ENCODE measurements at regions not wholly inside any gene's neighbourhood (a gene's known extent, or its start where the extent isn't known, plus 50 kb on each side); places are given as distances from the start of the nearest gene placed in this dataset.

DNA sequence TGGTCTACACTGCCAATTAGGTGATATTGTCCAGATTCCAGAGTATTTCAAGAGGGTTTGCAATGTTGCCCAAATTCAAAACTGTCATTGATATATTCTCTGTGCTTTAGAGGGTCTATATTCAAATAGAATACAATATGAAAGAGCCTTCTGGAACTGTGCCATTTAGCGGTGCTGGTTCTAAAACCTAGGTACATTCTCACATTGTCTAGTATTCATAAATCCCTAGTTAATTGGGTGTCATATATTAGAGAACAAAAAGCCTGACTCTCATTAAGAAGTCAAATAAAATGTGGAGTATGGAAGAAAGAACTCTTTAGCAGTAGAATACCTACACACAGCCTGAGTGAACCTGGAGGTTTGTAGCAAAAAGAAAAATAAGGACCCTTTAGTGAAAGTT lies 447.9 kb downstream of the CNTN6 start:
- FAIRE-seq (no peak), DNase-seq (ENCODE audit: low spot score in 2 of 2) (no peak)

DNA sequence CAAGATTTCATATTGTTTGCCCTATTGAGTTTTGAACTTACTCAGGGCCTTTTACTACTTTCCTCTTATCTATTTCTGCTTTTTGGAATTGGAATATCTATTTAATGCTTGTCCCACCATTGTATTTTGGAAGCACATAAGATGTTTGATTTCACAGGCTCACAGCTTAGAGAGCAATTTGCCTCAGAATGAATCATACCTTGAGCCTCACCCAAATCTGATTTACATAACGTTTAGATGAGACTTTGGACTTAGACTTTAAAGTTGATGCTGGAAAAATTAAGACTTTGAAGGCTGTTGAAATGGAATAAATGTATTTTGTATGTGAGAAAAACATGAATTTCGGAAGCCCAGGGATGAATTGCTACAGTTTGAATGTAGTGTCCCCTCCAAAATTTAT lies 458.9 kb downstream of the CNTN6 start:
- DNase-seq (ENCODE audit: low spot score in 2 of 2) (no peak), FAIRE-seq (no peak)

GRCh38 chr3:1552831-1553230 lies 460.0 kb downstream of the CNTN6 start:
- DNase-seq (ENCODE audit: low spot score in 2 of 2) (no peak), FAIRE-seq (no peak)

DNA sequence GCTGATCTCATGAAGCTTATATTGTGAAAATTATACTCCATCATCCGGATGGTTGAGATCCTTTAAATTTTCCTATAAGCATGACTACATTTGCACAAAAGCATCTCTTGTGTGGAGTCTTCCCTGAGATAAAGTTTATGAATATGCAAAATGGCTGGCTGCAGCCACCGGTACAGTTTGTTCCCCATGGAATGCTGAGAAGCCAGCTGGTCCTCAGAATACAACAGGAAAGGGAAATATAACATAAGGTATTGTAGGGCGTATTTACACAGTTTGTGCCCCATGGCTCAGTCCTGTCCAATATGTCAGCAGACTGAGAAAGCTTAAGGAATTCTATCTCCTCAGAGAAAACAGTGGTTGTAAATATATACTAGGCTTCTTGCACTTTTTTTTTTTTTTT lies 468.6 kb downstream of the CNTN6 start:
- no peak for DNase-seq (ENCODE audit: low spot score in 2 of 2)
- FAIRE-seq = no peak

DNA sequence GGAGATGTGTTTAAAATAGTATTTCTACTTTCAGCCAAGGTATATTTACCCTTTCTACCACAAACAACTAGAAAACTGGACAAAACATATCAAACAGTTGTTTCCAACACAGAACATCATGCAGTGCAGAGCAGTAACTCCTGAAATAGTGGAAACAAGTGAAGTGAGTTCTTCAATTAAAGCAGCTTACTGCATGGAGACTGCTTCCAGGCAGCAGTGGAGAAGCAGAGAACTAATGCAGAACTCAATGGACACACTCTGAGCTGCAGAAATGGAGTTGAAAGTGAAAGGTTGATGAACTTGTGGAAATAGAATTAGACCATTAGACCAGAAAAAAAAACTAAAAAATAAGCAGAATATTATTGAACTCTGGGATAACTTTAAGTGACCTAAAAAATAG lies 478.9 kb downstream of the CNTN6 start:
- no peak for FAIRE-seq
- DNase-seq (ENCODE audit: low spot score in 2 of 2) = no peak

DNA sequence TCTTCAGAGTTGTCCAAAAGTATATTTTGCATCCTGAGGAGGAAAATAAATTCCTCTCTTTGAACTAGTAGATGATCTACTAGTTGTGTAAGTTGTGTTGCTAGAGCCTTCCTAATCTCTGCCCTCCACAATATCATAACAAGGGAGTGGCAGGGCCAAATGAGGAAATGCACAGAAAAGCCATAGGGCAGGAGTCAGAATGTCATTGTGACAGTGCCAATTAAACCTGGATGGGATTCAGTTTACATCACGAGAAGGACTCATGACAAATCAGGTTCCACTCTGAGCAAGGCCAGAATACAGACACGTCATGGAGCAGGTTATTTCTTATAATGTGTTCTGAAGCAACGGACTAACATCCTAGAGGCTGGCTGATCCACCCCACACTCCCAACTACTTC lies 483.2 kb downstream of the CNTN6 start:
- FAIRE-seq (no peak), DNase-seq (ENCODE audit: low spot score in 2 of 2) (no peak)

DNA sequence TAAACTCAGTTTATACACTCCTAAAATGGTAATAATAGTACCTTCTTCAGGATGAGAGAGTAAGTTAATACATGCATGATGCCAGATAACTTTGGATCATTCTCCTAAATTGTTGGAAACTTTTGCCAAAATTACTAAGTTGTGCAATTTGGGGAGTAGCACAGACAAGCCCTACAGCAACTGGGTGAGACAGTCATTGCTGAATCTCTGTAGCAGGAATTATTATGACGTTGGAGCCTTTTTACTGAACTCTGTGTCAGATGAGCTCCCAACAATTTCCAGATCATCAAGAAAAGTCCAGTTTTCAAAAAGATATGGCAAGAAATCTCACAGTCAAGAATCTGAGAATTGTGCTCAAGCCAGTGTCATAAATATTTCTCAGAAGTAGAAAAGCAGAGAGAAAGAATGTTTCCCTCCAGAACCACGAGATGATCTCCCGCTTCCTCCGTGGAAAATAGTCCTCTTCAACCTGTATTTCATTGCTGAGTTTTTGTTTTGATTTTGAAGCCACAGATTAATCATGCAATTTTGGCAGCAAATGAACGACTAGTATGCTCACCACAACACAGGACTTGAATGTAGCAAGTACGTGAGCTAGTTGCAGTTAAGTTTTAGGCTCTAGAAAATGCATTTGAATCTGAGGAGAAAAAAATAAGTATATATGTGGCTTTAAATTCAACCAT lies 485.4 kb downstream of the CNTN6 start:
- DNase-seq (ENCODE audit: low spot score in 2 of 2) (no peak), FAIRE-seq (no peak)

- DNase-seq (ENCODE audit: low spot score in 2 of 2) = no peak
- no peak for FAIRE-seq
Observed at GRCh38 chr3:1583044-1583443, 490.2 kb downstream of the CNTN6 start.

DNA sequence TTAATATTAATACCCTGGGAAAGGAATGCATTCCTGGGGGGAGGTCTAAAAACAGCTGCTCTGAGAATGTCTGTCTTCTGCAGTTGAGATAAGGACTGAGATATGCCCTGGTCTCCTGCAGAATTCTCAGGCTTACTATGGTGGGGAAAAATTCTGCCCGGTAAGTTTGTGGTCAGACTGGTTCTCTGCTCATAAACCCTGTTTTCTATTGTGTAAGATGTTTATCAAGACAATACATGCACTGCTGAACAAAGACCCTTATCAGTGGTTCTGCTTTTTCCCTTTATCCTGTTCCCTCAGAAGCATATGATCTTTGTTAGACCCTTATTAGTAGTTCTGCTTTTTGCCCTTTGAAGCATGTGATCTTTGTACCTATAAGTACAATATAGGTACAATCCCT lies 494.6 kb downstream of the CNTN6 start:
- no peak for FAIRE-seq

DNA sequence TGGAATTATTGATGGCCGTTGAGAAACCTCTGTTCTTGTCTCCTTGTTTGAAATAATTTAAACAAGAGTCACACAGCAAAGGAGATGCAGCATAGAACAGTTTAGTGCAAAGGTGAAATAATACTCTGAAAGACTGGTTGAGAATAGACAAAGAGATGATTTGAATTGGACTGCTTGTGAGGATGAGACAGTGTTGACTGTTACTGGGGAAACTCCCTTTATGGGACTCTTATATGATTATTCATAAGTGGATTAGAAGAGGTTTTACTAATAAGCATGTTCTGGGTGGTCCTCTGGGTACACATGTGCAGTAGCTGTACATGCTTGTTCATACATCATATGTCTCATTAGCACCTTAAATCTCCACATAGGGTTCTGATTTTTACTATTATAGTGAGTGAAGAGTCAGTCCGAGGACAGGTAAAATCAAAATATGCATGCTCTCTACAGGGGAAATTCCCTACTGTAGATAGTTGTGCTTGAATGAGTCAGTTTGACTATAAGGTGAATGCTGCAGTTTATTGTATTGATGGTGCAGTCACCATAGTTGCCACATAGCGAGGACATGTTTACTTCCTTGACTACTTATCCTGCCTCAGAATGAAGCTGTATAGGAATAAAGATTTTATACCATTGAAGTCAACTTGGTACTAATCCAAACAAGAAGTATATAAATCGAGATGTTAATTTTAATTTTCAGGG lies 498.7 kb downstream of the CNTN6 start:
- DNase-seq (ENCODE audit: low spot score in 2 of 2) = no peak
- no peak for FAIRE-seq

More for the DNA sequence above, 494.6 kb downstream of the CNTN6 start:
- DNase-seq (ENCODE audit: low spot score in 2 of 2) = no peak

DNA sequence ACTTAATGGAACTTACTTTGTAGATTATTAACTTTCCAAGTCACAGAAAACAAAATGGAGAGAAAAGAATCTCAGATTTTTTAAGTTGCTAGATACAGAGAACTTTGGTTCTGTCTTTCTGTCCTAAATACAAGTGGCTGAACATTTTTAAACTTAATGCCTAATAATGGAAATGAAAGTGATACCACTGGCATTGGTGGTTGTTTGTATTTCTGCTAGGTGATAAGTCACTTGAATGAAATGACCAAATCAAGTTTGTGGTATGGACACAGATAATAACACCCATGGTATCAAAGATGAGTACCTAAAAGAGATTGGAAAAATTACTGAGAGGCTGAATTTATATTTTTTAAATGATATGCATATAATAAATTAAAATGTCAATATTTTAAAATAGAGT lies 502.1 kb downstream of the CNTN6 start:
- FAIRE-seq = no peak
- no peak for DNase-seq (ENCODE audit: low spot score in 2 of 2)

- no peak for FAIRE-seq
- no peak for DNase-seq (ENCODE audit: low spot score in 2 of 2)
Observed at GRCh38 chr3:1600206-1600605, 498.5 kb upstream of the CNTN4 start.

DNA sequence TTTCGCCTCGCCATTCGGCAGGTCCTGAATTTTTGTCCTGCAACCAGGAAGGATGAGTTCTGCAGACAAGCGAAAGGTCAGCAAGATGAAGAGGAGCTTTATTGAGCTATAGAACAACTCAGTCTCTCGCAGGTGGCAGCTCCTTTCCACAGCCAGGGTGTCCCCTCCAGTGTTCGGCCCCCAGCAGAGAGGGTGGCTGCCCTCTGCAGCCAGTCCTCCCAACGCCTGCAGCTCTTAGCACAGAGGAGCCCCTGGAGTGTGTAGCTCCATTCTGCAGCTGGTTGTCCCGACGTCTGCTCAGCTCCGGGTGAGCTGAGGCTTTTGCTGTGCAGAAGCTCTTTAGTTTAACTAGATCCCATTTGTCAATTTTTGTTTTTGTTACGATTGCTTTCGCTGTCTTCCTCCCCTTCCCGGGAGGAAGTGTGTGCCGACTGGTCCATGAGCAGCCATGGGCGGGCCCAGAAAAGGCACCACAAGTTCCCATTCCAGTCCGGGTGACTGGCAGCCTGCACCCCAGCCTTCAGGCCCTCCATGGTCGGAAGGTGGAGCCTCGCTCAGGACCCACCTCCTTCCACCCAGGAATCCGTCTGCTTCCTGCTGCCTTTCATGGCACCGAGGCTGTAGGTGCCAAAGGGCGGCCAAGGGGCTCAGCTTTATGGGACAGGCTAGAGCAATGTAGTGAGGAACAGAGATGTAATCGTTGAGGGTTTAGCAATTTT lies 497.8 kb upstream of the CNTN4 start:
- DNase-seq (ENCODE audit: low spot score in 2 of 2) (no peak), FAIRE-seq (no peak)

DNA sequence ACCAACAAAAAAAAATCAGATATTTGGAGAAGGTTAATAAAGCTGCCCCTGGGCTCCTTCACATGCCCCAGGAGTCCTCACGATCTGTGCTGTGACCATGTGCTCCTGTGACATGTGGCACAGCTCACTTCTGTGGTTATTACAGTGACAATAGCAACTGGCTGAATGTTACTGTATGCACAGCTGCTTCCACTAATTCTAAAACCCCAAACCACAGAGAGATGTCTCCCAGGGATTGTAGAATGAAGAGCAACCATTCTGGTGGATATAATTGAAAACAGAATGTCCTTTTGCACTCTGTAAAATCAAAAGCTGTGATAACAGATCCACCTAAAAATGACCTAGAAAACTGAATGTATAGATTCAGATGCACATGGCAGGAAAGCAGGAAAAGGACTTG lies 489.2 kb upstream of the CNTN4 start:
- no peak for DNase-seq (ENCODE audit: low spot score in 2 of 2)
- no peak for FAIRE-seq

DNA sequence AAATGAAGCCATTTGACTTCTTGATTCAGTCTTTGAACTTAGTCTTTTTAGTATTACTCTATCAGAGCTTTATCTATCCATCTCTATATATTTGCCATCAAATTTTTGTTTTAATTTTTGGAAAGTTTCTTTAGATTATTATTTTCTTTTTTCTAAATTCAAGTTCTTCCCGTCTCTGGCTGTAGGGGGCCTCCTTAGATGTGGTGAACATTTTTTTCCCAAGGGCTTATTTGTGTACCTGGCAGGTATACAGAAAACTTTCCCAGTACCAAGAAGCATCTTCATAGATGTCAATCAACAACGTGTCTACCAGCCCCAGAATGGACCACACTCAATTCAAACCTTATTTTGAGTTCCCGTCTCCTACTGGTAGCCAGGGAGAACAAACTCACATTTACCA lies 486.8 kb upstream of the CNTN4 start:
- FAIRE-seq (no peak), DNase-seq (ENCODE audit: low spot score in 2 of 2) (no peak)

DNA sequence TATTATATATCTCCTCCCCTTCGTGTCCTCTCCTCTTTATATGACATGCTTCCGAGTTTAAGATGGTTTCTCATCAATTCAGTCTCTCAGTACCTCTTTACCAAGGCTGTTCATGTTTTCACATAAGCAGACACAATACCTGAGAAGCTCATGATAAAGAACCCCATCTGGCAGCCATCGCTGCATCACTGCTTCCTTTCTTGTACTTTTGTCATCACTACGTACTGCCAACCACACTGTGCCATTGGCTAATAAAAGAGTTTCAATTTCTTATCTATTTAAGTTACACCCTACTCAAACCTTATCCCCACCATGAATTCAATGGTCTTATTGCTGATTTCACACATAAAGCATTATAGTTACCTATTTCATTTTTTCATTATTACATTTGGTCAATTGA lies 484.7 kb upstream of the CNTN4 start:
- no peak for FAIRE-seq

DNA sequence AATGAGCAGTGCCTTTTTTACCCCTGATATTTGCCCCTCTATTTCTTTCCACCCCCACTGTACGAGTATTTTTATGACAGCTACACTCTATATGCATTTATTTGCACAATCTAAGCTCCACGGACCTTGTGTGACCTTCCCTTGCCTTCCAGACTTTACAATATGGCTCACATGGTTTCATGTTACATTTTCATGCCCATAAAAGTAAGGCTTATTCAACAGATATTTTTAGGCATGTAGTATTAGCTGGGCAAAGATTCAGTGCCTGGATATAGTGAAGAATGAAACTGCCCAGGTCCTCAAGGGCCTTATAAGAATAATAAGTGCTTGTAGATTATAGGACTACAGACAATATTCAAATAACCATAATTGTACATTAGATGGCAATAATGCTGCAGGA lies 481.9 kb upstream of the CNTN4 start:
- FAIRE-seq = no peak
- DNase-seq (ENCODE audit: low spot score in 2 of 2) = no peak

More for the DNA sequence above, 484.7 kb upstream of the CNTN4 start:
- no peak for DNase-seq (ENCODE audit: low spot score in 2 of 2)

GRCh38 chr3:1623896-1624295 lies 474.8 kb upstream of the CNTN4 start:
- DNase-seq (ENCODE audit: low spot score in 2 of 2) (no peak), FAIRE-seq (no peak)

- DNase-seq (ENCODE audit: low spot score in 2 of 2) (no peak), FAIRE-seq (no peak)
Observed at GRCh38 chr3:1632128-1632527, 466.5 kb upstream of the CNTN4 start.

- DNase-seq (ENCODE audit: low spot score in 2 of 2) (no peak), FAIRE-seq (no peak)
Observed at GRCh38 chr3:1661839-1662238, 436.8 kb upstream of the CNTN4 start.

DNA sequence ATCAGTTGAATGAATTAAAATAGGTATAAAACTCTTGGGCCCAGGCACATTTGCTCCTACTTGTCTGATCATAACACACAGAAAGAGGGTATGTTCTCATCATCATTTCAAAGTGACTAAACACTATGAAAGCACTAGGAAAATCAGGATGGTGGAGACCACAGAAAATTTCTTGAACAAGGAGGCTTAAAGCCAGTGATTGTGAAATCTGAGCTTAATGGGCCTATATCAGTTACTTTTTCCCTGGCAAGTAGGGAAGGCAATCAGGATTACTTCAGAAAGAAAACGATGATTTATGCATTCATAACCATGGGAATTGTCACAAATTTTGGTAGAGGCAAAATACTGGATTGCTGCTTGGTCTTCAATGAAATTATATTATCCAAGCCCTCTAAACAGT lies 434.4 kb upstream of the CNTN4 start:
- no peak for FAIRE-seq
- DNase-seq (ENCODE audit: low spot score in 2 of 2) = no peak

DNA sequence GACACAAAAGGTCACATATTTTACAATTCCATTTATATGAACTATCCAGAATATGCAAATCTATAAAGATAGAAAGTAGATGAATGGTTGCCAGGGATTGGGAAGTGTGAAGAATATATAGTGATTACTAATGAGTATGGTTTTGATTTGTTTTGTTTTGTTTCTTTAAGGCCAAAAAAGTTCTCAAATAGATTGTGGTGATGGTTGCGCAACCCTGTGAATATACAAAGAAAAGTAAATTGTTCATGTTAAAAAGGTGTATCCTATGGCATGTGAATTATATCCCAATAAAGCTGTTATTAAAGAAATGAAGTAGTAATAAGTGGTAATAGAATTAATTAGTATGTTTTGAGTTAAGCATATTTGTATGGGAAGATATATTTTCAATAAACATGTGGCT lies 431.8 kb upstream of the CNTN4 start:
- FAIRE-seq = no peak
- DNase-seq (ENCODE audit: low spot score in 2 of 2) = no peak

All from frontal cortex (tissue), 3 donors.